Ovary (tissue), 7 donors: ENCODE measurements at regions not wholly inside any gene's neighbourhood (a gene's known extent, or its start where the extent isn't known, plus 50 kb on each side); places are given as distances from the start of the nearest gene placed in this dataset.

ENCODE experiments used
- DNase-seq, 5 donors: peaks; one replicate each; pipeline ENCODE4 v3.0.0-alpha.2; 2019 to 2020
- H3K27ac ChIP-seq, 2 donors: fragments of 200-600 bp; one replicate each; pipeline versions ENCODE4 v1.5.1 to v1.8.0; 2019 to 2022
- H3K27me3 ChIP-seq: fragments of 200-600 bp; one replicate; pipeline ENCODE4 v1.8.0; 2022
- H3K36me3 ChIP-seq: fragments of 200-600 bp; sonication (generic); one replicate; pipeline ENCODE4 v1.5.1; 2019
- H3K4me1 ChIP-seq: one replicate; pipeline ENCODE4 v1.8.1; 2013; ENCODE audit warnings: mild to moderate bottlenecking, moderate library complexity; ENCODE audit not compliant: insufficient read depth
- H3K4me3 ChIP-seq: fragments of 200-600 bp; sonication (generic); one replicate; pipeline ENCODE4 v1.5.1; 2017
- H3K9me3 ChIP-seq, 2 donors: fragments of 200-600 bp in 1 of 2; sonication (generic) in 1 of 2; one replicate each; pipeline versions ENCODE4 v1.5.1 to v1.8.1; 2013 to 2019; ENCODE audit warnings: mild to moderate bottlenecking in 1 of 2, moderate library complexity in 1 of 2
- CTCF ChIP-seq, 3 donors: fragments of 450-650 bp in 2 of 3; fragments of 200-600 bp in 1 of 3; IDR thresholded peaks; one replicate each; pipeline versions ENCODE4 v1.5.1 to v1.8.0; 2016 to 2022; ENCODE audit warnings: antibody characterized with exemption in 3 of 3, mild to moderate bottlenecking in 1 of 3
- EP300 ChIP-seq: sonication (generic); formaldehyde crosslinking; IDR thresholded peaks from one replicate; pipeline ENCODE4 v1.6.1; 2017; ENCODE audit warnings: antibody characterized with exemption
- POLR2A ChIP-seq: fragments of 450-650 bp; IDR thresholded peaks from one replicate; pipeline ENCODE4 v1.6.1; 2017; ENCODE audit warnings: antibody characterized with exemption, mild to moderate bottlenecking, moderate library complexity
- WGBS, 3 donors: extraction: QIAGEN DNeasy Blood & Tissue Kit in 1 of 3; methylation state at CpG; one replicate each; pipeline versions ENCODE4 v1.1.5 to v1.1.7; 2013 to 2017; 5-methylcytosine and 5-hydroxymethylcytosine counted together
- intact Hi-C, 4 donors: fragments of 100-400 bp; cut with DNase I; formaldehyde crosslinking; loops; one replicate each; pipeline versions ENCODE4 v1.11.0 to v1.15.1; 2022 to 2023
- donor health status: DM: no; HTN: no; CAD: no; lungs with moderate emphysema.
- donor health status: DM: no; HTN: no; CAD: no.
- donor health status: Bipolar disorder and iron deficiency.
- donor health status: DM: no; HTN: no; CAD: no.
- donor health status: DM: yes; HTN: yes; CAD: no.

GRCh38 chr6:74937936-74938335 is 267.9 kb downstream of the COL12A1 start:
- no peaks in the 10 kb centered on the region for H3K27me3 ChIP-seq
- no peaks in the 10 kb centered on the region for H3K9me3 ChIP-seq
- H3K4me1 ChIP-seq, result no peaks in the 10 kb centered on the region
- H3K36me3 ChIP-seq, result no peaks in the 10 kb centered on the region
- intact Hi-C loops, result no loop called here
- H3K4me3 ChIP-seq, result no peak overlapping the region
- no peak for DNase-seq
- H3K27ac ChIP-seq, result no peak overlapping the region
- TF ChIP-seq CTCF (IDR thresholded peaks at IDR 0.05) (no peak), EP300 (no peak), POLR2A (no peak)

GRCh38 chr6:74936886-74937285 is 269.0 kb downstream of the COL12A1 start:
- DNase-seq, result no peak
- no peaks in the 10 kb centered on the region for H3K9me3 ChIP-seq
- 21 to 58% (median 28%) methylated on average over 1 of the region's 1 CpG for WGBS, 3 donors
- H3K4me1 ChIP-seq, result no peaks in the 10 kb centered on the region
- TF ChIP-seq POLR2A (no peak), EP300 (no peak), CTCF (IDR thresholded peaks at IDR 0.05) (no peak)
- no peaks in the 10 kb centered on the region for H3K36me3 ChIP-seq
- no peak overlapping the region for H3K27ac ChIP-seq
- no peak overlapping the region for H3K4me3 ChIP-seq
- intact Hi-C loops, result no loop called here
- H3K27me3 ChIP-seq, result no peaks in the 10 kb centered on the region

- H3K4me1 ChIP-seq, result peaks cover 1% of the 10 kb centered on the region
- H3K27ac ChIP-seq, result no peak overlapping the region
- H3K4me3 ChIP-seq, result no peak overlapping the region
- WGBS, 3 donors, result 82 to 92% (median 88%) methylated on average over 4 of the region's 4 CpGs
- H3K36me3 ChIP-seq, result no peaks in the 10 kb centered on the region
- intact Hi-C loops, result no loop called here
- no peak for DNase-seq
- no peaks in the 10 kb centered on the region for H3K27me3 ChIP-seq
- TF ChIP-seq POLR2A, result no peak
- no peak for TF ChIP-seq EP300
- TF ChIP-seq CTCF (IDR thresholded peaks at IDR 0.05), result no peak
- H3K9me3 ChIP-seq, result no peaks in the 10 kb centered on the region
Measured at GRCh38 chr6:74932232-74932888, 273.5 kb downstream of the COL12A1 start.

GRCh38 chr6:74931558-74931957 is 274.3 kb downstream of the COL12A1 start:
- Histone ChIP-seq H3K9me3 (no peaks in the 10 kb centered on the region), H3K27ac (no peak overlapping the region), H3K27me3 (no peaks in the 10 kb centered on the region), H3K4me1 (peaks cover 1% of the 10 kb centered on the region), H3K36me3 (no peaks in the 10 kb centered on the region), H3K4me3 (no peak overlapping the region)
- no peak for TF ChIP-seq CTCF (IDR thresholded peaks at IDR 0.05)
- no peak for TF ChIP-seq EP300
- no peak for TF ChIP-seq POLR2A
- WGBS, 3 donors, result 2 to 8% (median 6%) methylated on average over 1 of the region's 1 CpG
- DNase-seq, result no peak
- intact Hi-C loops, result no loop called here
